PC-9 (cell line): ENCODE measurements at regions not wholly inside any gene's neighbourhood (a gene's known extent, or its start where the extent isn't known, plus 50 kb on each side); places are given as distances from the start of the nearest gene placed in this dataset.

ENCODE experiments used
- BruUV-seq: library from RNA; stranded (reverse); fragments of 400-500 nt; replicated peaks from 2 replicates; lab custom pipeline; 2021; lab: Mats Ljungman, UMichigan
- CTCF ChIA-PET: fragments of 300-600 bp; sonication (Branson Sonifier 250); formaldehyde crosslinking; loops from one replicate; lab custom pipeline; 2022; ENCODE audit warnings: antibody characterized with exemption; lab: Charles Lee
- POLR2A ChIA-PET: fragments of 300-600 bp; sonication (Branson Sonifier 250); formaldehyde crosslinking; loops from one replicate; lab custom pipeline; 2022; ENCODE audit warnings: antibody characterized with exemption; ENCODE audit not compliant: unreplicated experiment; lab: Charles Lee
- DNase-seq, 2 experiments: peaks; one replicate each; pipeline versions ENCODE4 v3.0.0 to v3.0.0-alpha.2; 2015 to 2022; ENCODE audit warnings: mixed read lengths in 1 of 2
- H2AFZ ChIP-seq: fragments of 200-600 bp; sonication (generic); 2 replicates; pipeline ENCODE4 v1.8.1; 2017; ENCODE audit warnings: antibody characterized with exemption
- H3F3A ChIP-seq: fragments of 200-600 bp; sonication (generic); 2 replicates; pipeline ENCODE4 v1.8.1; 2017; ENCODE audit warnings: antibody characterized with exemption, mild to moderate bottlenecking, low read depth; ENCODE audit not compliant: insufficient read depth
- H3K27ac ChIP-seq: fragments of 200-600 bp; sonication (generic); 2 replicates; pipeline ENCODE4 v1.6.1; 2016; ENCODE audit warnings: mixed run types
- H3K27me3 ChIP-seq: fragments of 200-600 bp; sonication (generic); 2 replicates; pipeline ENCODE4 v1.6.1; 2016; ENCODE audit warnings: low read depth, mixed run types; ENCODE audit not compliant: insufficient read depth
- H3K36me3 ChIP-seq: fragments of 200-600 bp; sonication (generic); 2 replicates; pipeline ENCODE4 v1.6.1; 2016; ENCODE audit warnings: low read depth, mixed run types
- H3K4me1 ChIP-seq: fragments of 200-600 bp; sonication (generic); replicated peaks from 2 replicates; pipeline ENCODE4 v1.6.1; 2016; ENCODE audit warnings: mixed run types; ENCODE audit not compliant: insufficient read depth
- H3K4me2 ChIP-seq: fragments of 200-600 bp; sonication (generic); 2 replicates; pipeline ENCODE4 v1.6.1; 2017; ENCODE audit warnings: mixed run types
- H3K4me3 ChIP-seq: fragments of 200-600 bp; sonication (generic); 2 replicates; pipeline ENCODE4 v1.6.1; 2016; ENCODE audit warnings: mixed run types
- H3K79me2 ChIP-seq: fragments of 200-600 bp; sonication (generic); 2 replicates; pipeline ENCODE4 v1.6.1; 2017; ENCODE audit warnings: low read depth, mixed run types
- H3K9me2 ChIP-seq: fragments of 200-600 bp; sonication (generic); 2 replicates; pipeline ENCODE4 v1.8.1; 2017; ENCODE audit warnings: mild to moderate bottlenecking; ENCODE audit not compliant: insufficient read depth
- H3K9me3 ChIP-seq: fragments of 200-600 bp; sonication (generic); 2 replicates; pipeline ENCODE4 v1.8.1; 2016; ENCODE audit warnings: low read depth; ENCODE audit not compliant: insufficient read depth
- H4K20me1 ChIP-seq: fragments of 200-600 bp; sonication (generic); 2 replicates; pipeline ENCODE4 v1.8.1; 2017; ENCODE audit not compliant: insufficient read depth
- CTCF ChIP-seq: fragments of 200-600 bp; sonication (generic); conservative IDR thresholded peaks from 2 replicates; pipeline ENCODE4 v1.6.1; 2017; ENCODE audit warnings: mixed run types, antibody characterized with exemption, mild to moderate bottlenecking, moderate library complexity
- EZH2 ChIP-seq: fragments of 200-600 bp; sonication (generic); IDR thresholded peaks from 2 replicates; pipeline ENCODE4 v1.8.0; 2017; ENCODE audit warnings: antibody characterized with exemption, low read depth
- intact Hi-C: fragments of 100-400 bp; cut with micrococcal nuclease; formaldehyde crosslinking; loops from one replicate; pipeline ENCODE4 v1.10.0; 2022; ENCODE audit not compliant: unreplicated experiment

GRCh38 chr6:166841216-166841615 lies 115.1 kb downstream of the RNASET2 start:
- H3K79me2 ChIP-seq, result no peaks in the 10 kb centered on the region
- H3K4me1 ChIP-seq, result no peaks in the 10 kb centered on the region
- H3K9me2 ChIP-seq, result no peaks in the 10 kb centered on the region; the same call in 1 of the 2 replicates
- no peak overlapping the region for H2AFZ ChIP-seq
- BruUV-seq, result no TSS peak
- no peak overlapping the region for H3K27ac ChIP-seq
- TF ChIP-seq EZH2, result no peak
- no peak for TF ChIP-seq CTCF
- H3K36me3 ChIP-seq, result no peaks in the 10 kb centered on the region
- H4K20me1 ChIP-seq, result no peaks in the 10 kb centered on the region
- no peaks in the 10 kb centered on the region for H3K9me3 ChIP-seq
- intact Hi-C loops, result no loop called here
- ChIA-PET CTCF (no interaction called here), POLR2A (no interaction called here)
- no peak for DNase-seq
- no peak overlapping the region for H3K4me2 ChIP-seq
- peaks cover 9% of the 10 kb centered on the region; the same call in 1 of the 2 replicates for H3K27me3 ChIP-seq
- no peaks in the 10 kb centered on the region for H3F3A ChIP-seq
- H3K4me3 ChIP-seq, result no peak overlapping the region

GRCh38 chr6:166839569-166839968 lies 116.8 kb downstream of the RNASET2 start:
- no peaks in the 10 kb centered on the region for H3F3A ChIP-seq
- CTCF ChIA-PET, result no interaction called here
- POLR2A ChIA-PET, result no interaction called here
- BruUV-seq, result no TSS peak
- H3K9me2 ChIP-seq, result no peaks in the 10 kb centered on the region
- H3K27ac ChIP-seq, result no peak overlapping the region
- peaks cover 19% of the 10 kb centered on the region; the same call in 1 of the 2 replicates for H3K27me3 ChIP-seq
- no peaks in the 10 kb centered on the region for H4K20me1 ChIP-seq
- H3K4me3 ChIP-seq, result no peak overlapping the region
- no peak overlapping the region for H2AFZ ChIP-seq
- no peaks in the 10 kb centered on the region for H3K36me3 ChIP-seq
- no peak overlapping the region for H3K4me2 ChIP-seq
- no peaks in the 10 kb centered on the region for H3K79me2 ChIP-seq
- H3K4me1 ChIP-seq, result no peaks in the 10 kb centered on the region
- TF ChIP-seq CTCF, result no peak
- no peak for TF ChIP-seq EZH2
- intact Hi-C loops, result no loop called here
- H3K9me3 ChIP-seq, result no peaks in the 10 kb centered on the region
- no peak for DNase-seq

DNA sequence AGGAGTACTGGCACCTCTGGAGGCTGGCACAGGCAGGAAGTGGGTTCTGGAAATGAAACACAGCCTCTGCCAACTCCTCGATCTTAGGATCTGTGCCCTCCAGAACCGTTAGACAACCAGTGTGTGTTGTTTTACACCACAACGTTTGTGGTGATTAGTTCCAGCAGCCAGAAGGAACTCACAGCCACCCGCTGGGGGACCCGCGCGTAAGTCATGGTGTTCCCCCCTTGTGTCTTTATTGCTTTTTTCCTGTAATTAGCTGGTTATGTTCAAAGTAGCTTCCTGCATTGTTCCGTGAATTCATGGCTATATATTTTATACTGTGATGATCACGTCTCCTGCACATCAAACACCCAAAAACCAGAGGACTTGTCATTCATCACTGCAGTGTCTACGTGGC lies 117.4 kb downstream of the RNASET2 start:
- intact Hi-C loops, result no loop called here
- Histone ChIP-seq H3K4me3 (no peak overlapping the region), H3K4me1 (no peaks in the 10 kb centered on the region), H3K9me3 (no peaks in the 10 kb centered on the region), H3K27ac (no peak overlapping the region), H3K36me3 (no peaks in the 10 kb centered on the region), H3K27me3 (peaks cover 19% of the 10 kb centered on the region; the same call in 1 of the 2 replicates), H4K20me1 (no peaks in the 10 kb centered on the region), H3K9me2 (no peaks in the 10 kb centered on the region), H2AFZ (no peak overlapping the region), H3K79me2 (no peaks in the 10 kb centered on the region), H3K4me2 (no peak overlapping the region), H3F3A (no peaks in the 10 kb centered on the region)
- ChIA-PET POLR2A (no interaction called here), CTCF (no interaction called here)
- no peak for DNase-seq
- TF ChIP-seq CTCF (no peak), EZH2 (no peak)
- BruUV-seq, result no TSS peak
